Stimulated activated CD8-positive, alpha-beta memory T cell treated with anti-CD3 and anti-CD28 coated beads, Interleukin-12 subunit alpha, Interleukin-12 subunit beta, amount 100 ng/mL, for 24 hours (primary cell): ENCODE measurements at regions not wholly inside any gene's neighbourhood (a gene's known extent, or its start where the extent isn't known, plus 50 kb on each side); places are given as distances from the start of the nearest gene placed in this dataset.
"Not testable (repeated sequence)": the region's sequence is repeated elsewhere in the genome, so short reads cannot be mapped to it uniquely, and the experiment has no call there.

Experiments
- DNase-seq: peaks from one replicate; pipeline ENCODE4 v3.0.0-alpha.2; 2020; ENCODE audit errors: extremely low read depth

GRCh38 chr12:19988459-19988873 is 379.9 kb upstream of the PDE3A start:
- no peak for DNase-seq

GRCh38 chr12:19988948-19989347 is 379.4 kb upstream of the PDE3A start:
- DNase-seq, result no peak

- DNase-seq, result no peak
Observed at GRCh38 chr12:19991146-19991545, 377.2 kb upstream of the PDE3A start.

- no peak for DNase-seq
Observed at GRCh38 chr12:19992311-19992710, 376.0 kb upstream of the PDE3A start.

GRCh38 chr12:19994968-19995367 is 373.4 kb upstream of the PDE3A start:
- DNase-seq, result no peak

GRCh38 chr12:19997656-19998400 is 370.5 kb upstream of the PDE3A start:
- no peak for DNase-seq

GRCh38 chr12:19998411-19998810 is 369.9 kb upstream of the PDE3A start:
- no peak for DNase-seq

- no peak for DNase-seq
Observed at GRCh38 chr12:19998961-19999804, 369.2 kb upstream of the PDE3A start.

- DNase-seq, result no peak
Observed at GRCh38 chr12:19999805-20000138, 368.6 kb upstream of the PDE3A start.

- DNase-seq, result no peak
Observed at GRCh38 chr12:20000229-20000849, 368.0 kb upstream of the PDE3A start.

- no peak for DNase-seq
Observed at GRCh38 chr12:20003252-20003651, 365.1 kb upstream of the PDE3A start.

- DNase-seq, result no peak
Observed at GRCh38 chr12:20004952-20005351, 363.4 kb upstream of the PDE3A start.

GRCh38 chr12:20006871-20007730 is 361.2 kb upstream of the PDE3A start:
- DNase-seq, result no peak

GRCh38 chr12:20009965-20010364 is 358.4 kb upstream of the PDE3A start:
- not testable (repeated sequence) for DNase-seq

GRCh38 chr12:20011200-20011599 is 357.1 kb upstream of the PDE3A start:
- DNase-seq, result no peak

- no peak for DNase-seq
Observed at GRCh38 chr12:20017802-20018201, 350.5 kb upstream of the PDE3A start.

GRCh38 chr12:20018406-20018805 is 349.9 kb upstream of the PDE3A start:
- DNase-seq, result no peak

GRCh38 chr12:20024194-20024593 is 344.1 kb upstream of the PDE3A start:
- no peak for DNase-seq

GRCh38 chr12:20028033-20028432 is 340.3 kb upstream of the PDE3A start:
- no peak for DNase-seq

GRCh38 chr12:20030826-20031225 is 337.5 kb upstream of the PDE3A start:
- DNase-seq, result no peak

- no peak for DNase-seq
Observed at GRCh38 chr12:20039562-20039961, 328.8 kb upstream of the PDE3A start.

GRCh38 chr12:20040184-20040583 is 328.2 kb upstream of the PDE3A start:
- DNase-seq, result no peak
